Endothelial cell (in vitro differentiated cells): ENCODE measurements at regions not wholly inside any gene's neighbourhood (a gene's known extent, or its start where the extent isn't known, plus 50 kb on each side); places are given as distances from the start of the nearest gene placed in this dataset.

ENCODE experiments used
- DNase-seq: peaks from one replicate; pipeline ENCODE4 v3.0.0; 2021; ENCODE audit warnings: low spot score
- H3K27ac Mint-ChIP-seq: one replicate; pipeline ENCODE4 v1.8.0; 2021; ENCODE audit warnings: mixed read lengths, inconsistent platforms; ENCODE audit not compliant: unreplicated experiment
- H3K27me3 Mint-ChIP-seq: one replicate; pipeline ENCODE4 v1.8.0; 2021; ENCODE audit warnings: mild to moderate bottlenecking, moderate library complexity, mixed read lengths, inconsistent platforms; ENCODE audit not compliant: unreplicated experiment
- H3K36me3 Mint-ChIP-seq: one replicate; pipeline ENCODE4 v1.8.0; 2021; ENCODE audit warnings: mild to moderate bottlenecking, low read depth, mixed read lengths, inconsistent platforms; ENCODE audit not compliant: unreplicated experiment
- H3K4me1 Mint-ChIP-seq: one replicate; pipeline ENCODE4 v1.8.0; 2021; ENCODE audit warnings: mild to moderate bottlenecking, mixed read lengths, inconsistent platforms; ENCODE audit not compliant: unreplicated experiment
- H3K4me3 Mint-ChIP-seq: one replicate; pipeline ENCODE4 v1.8.0; 2021; ENCODE audit warnings: mild to moderate bottlenecking, mixed read lengths, inconsistent platforms; ENCODE audit not compliant: unreplicated experiment
- H3K9me3 Mint-ChIP-seq: one replicate; pipeline ENCODE4 v1.8.0; 2021; ENCODE audit warnings: mixed read lengths, inconsistent platforms; ENCODE audit not compliant: unreplicated experiment
- CTCF ChIP-seq: fragments of 200-600 bp; sonication (generic); IDR thresholded peaks from one replicate; pipeline ENCODE4 v1.5.0; 2021; ENCODE audit warnings: antibody characterized with exemption; ENCODE audit not compliant: unreplicated experiment

GRCh38 chr9:759983-760736, 81.3 kb upstream of the DMRT1 start:
- no peak for TF ChIP-seq CTCF
- no peak overlapping the region for H3K27ac Mint-ChIP-seq
- no peaks in the 10 kb centered on the region for H3K9me3 Mint-ChIP-seq

GRCh38 chr9:761176-761792, 80.2 kb upstream of the DMRT1 start:
- Mint-ChIP-seq H3K4me3 (no peak overlapping the region), H3K27me3 (peaks cover 1% of the 10 kb centered on the region), H3K4me1 (no peaks in the 10 kb centered on the region), H3K27ac (no peak overlapping the region), H3K9me3 (no peaks in the 10 kb centered on the region), H3K36me3 (no peaks in the 10 kb centered on the region)
- no peak for TF ChIP-seq CTCF
- no peak for DNase-seq

More at GRCh38 chr9:759983-760736, 81.3 kb upstream of the DMRT1 start:
- DNase-seq: no peak
- H3K27me3 Mint-ChIP-seq: peaks cover 1% of the 10 kb centered on the region
- H3K4me3 Mint-ChIP-seq: no peak overlapping the region
- H3K36me3 Mint-ChIP-seq: no peaks in the 10 kb centered on the region
- peaks cover 8% of the 10 kb centered on the region for H3K4me1 Mint-ChIP-seq

GRCh38 chr9:761793-762560, 79.5 kb upstream of the DMRT1 start:
- no peak for TF ChIP-seq CTCF
- DNase-seq: no peak
- Mint-ChIP-seq H3K27me3 (peaks cover 1% of the 10 kb centered on the region), H3K4me3 (no peak overlapping the region), H3K4me1 (no peaks in the 10 kb centered on the region), H3K27ac (no peak overlapping the region), H3K36me3 (no peaks in the 10 kb centered on the region), H3K9me3 (no peaks in the 10 kb centered on the region)

GRCh38 chr9:763692-764091, 77.8 kb upstream of the DMRT1 start:
- Mint-ChIP-seq H3K27me3 (peaks cover 1% of the 10 kb centered on the region), H3K27ac (no peak overlapping the region), H3K4me1 (no peaks in the 10 kb centered on the region), H3K9me3 (no peaks in the 10 kb centered on the region), H3K36me3 (no peaks in the 10 kb centered on the region), H3K4me3 (no peak overlapping the region)
- no peak for TF ChIP-seq CTCF
- DNase-seq: no peak
